HepG2 (cell line): ENCODE measurements at regions not wholly inside any gene's neighbourhood (a gene's known extent, or its start where the extent isn't known, plus 50 kb on each side); places are given as distances from the start of the nearest gene placed in this dataset.

Source experiments
- ATAC-seq: fragments of 200-7000 bp; cut with Tn5 transposase; 3 replicates; pipeline ENCODE4 v1.9.1; 2020; ENCODE audit warnings: mild to moderate bottlenecking, moderate library complexity
- BruUV-seq: library from RNA; stranded (reverse); fragments of 400-500 nt; replicated peaks from 2 replicates; lab custom pipeline; 2021; lab: Mats Ljungman, UMichigan
- CTCF ChIA-PET: fragments of 300-600 bp; formaldehyde crosslinking; extraction: SDS; loops from one replicate; lab custom pipeline; 2021; ENCODE audit warnings: low total read pairs, inconsistent platforms, low intra/inter-chr PET ratio; lab: Yijun Ruan, JAX
- POLR2A ChIA-PET: fragments of 350-600 bp; sonication (Branson Sonifier 250); formaldehyde crosslinking; loops from one replicate; lab custom pipeline; 2020; ENCODE audit warnings: antibody characterized with exemption, inconsistent platforms; lab: Yijun Ruan, JAX
- DNase-seq: peaks from one replicate; pipeline ENCODE4 v3.0.0-alpha.2; 2015; ENCODE audit warnings: low spot score
- FAIRE-seq: peaks from 3 replicates; lab custom pipeline; 2011; peaks lifted over from hg19 to GRCh38; lab: Jason Lieb, UNC
- H2AFZ ChIP-seq: one replicate; pipeline ENCODE4 v1.6.1; 2011; ENCODE audit warnings: low read length, inconsistent platforms
- H3K27ac ChIP-seq: fragments of 300-600 bp; 3 replicates; pipeline ENCODE4 v1.8.0; 2011; ENCODE audit warnings: mixed run types, mild to moderate bottlenecking, mixed read lengths, low read length, inconsistent platforms; ENCODE audit not compliant: insufficient read depth; ENCODE audit errors: extremely low read length
- H3K27me3 ChIP-seq, 2 experiments: fragments of 200-600 bp in 1 of 2; 2 replicates in 1 of 2; 3 replicates in 1 of 2; pipeline versions ENCODE4 v1.6.0 to v1.8.0; 2011; ENCODE audit warnings: low read length in 2 of 2, mild to moderate bottlenecking in 2 of 2, moderate library complexity in 2 of 2, inconsistent platforms in 1 of 2; ENCODE audit not compliant: insufficient read depth in 2 of 2, control insufficient read depth in 1 of 2
- H3K36me3 ChIP-seq, 2 experiments: fragments of 200-600 bp in 1 of 2; replicated peaks in 1 of 2; 2 replicates in 1 of 2; 3 replicates in 1 of 2; pipeline versions ENCODE4 v1.5.1 to v1.8.0; 2011; ENCODE audit warnings: low read length in 2 of 2, inconsistent platforms in 1 of 2; ENCODE audit not compliant: insufficient read depth in 2 of 2, control insufficient read depth in 1 of 2
- H3K4me1 ChIP-seq: 2 replicates; pipeline ENCODE4 v1.5.1; 2012; ENCODE audit warnings: low read length, inconsistent platforms; ENCODE audit not compliant: insufficient read depth
- H3K4me2 ChIP-seq: 2 replicates; pipeline ENCODE4 v1.6.0; 2011; ENCODE audit warnings: low read depth, low read length, inconsistent platforms
- H3K4me3 ChIP-seq, 3 experiments: fragments of 200-600 bp in 1 of 3; sonication (generic), shearing (Covaris generic) in 1 of 3; replicated peaks in 1 of 3; 2 replicates each; pipeline ENCODE4 v1.5.1; 2011 to 2016; ENCODE audit warnings: low read length in 3 of 3, inconsistent platforms in 2 of 3, low read depth in 2 of 3, mild to moderate bottlenecking in 2 of 3, control low read depth in 1 of 3, mixed read lengths in 1 of 3; ENCODE audit not compliant: insufficient read depth in 1 of 3
- H3K79me2 ChIP-seq: one replicate; pipeline ENCODE4 v1.6.1; 2011; ENCODE audit warnings: low read length, inconsistent platforms; ENCODE audit not compliant: insufficient read depth
- H3K9ac ChIP-seq: 2 replicates; pipeline ENCODE4 v1.6.0; 2011; ENCODE audit warnings: mild to moderate bottlenecking, low read depth, low read length, inconsistent platforms; ENCODE audit not compliant: insufficient read depth
- H3K9me3 ChIP-seq: 2 replicates; pipeline ENCODE4 v1.5.1; 2012; ENCODE audit warnings: mild to moderate bottlenecking, low read length
- H4K20me1 ChIP-seq: 2 replicates; pipeline ENCODE4 v1.6.0; 2011; ENCODE audit warnings: inconsistent platforms, mild to moderate bottlenecking, low read length, moderate library complexity; ENCODE audit not compliant: insufficient read depth
- ATRX ChIP-seq: sonication (generic); formaldehyde crosslinking; IDR thresholded peaks from 2 replicates; pipeline ENCODE4 v1.4.0; 2020; ENCODE audit warnings: missing genetic modification reagents, borderline replicate concordance
- WGBS: methylation state at CpG from one replicate; pipeline ENCODE4 v1.1.6; 2017; ENCODE audit warnings: low lambda C conversion rate; 5-methylcytosine and 5-hydroxymethylcytosine counted together
- in situ Hi-C: cut with HindIII; loops from 2 replicates; pipeline ENCODE4 v1.10.0; 2017; ENCODE audit warnings: low pct_unique_long_range_greater_than_20kb; ENCODE audit not compliant: extremely low pct_ligation_motif_present
- intact Hi-C: fragments of 100-400 bp; cut with micrococcal nuclease; formaldehyde crosslinking; loops from one replicate; pipeline ENCODE4 v1.10.0; 2022; ENCODE audit not compliant: unreplicated experiment
- TF ChIP-seq, protein P1 (sequence below): sonication (generic); formaldehyde crosslinking; IDR thresholded peaks from 2 replicates; pipeline ENCODE4 v1.5.0; 2020; ENCODE audit warnings: missing genetic modification reagents

DNA sequence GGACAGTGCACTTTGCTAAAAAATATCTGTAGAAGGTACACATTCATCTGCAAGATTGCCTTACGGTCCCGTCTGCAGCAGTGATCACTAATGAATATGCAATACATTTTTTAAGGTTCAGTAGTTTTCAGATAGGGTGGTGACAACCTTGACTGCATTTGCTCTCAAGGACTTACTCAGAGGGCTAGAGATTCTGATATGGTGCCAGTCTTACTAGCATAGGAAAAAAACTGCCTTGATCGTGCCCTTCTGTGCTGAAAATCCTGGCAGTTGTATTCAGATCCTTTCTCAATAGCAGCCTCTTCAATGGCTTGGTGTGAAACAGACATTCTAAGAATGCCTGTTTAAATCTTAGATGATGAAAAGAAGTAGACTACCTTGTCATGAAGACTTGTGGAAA lies 411.9 kb upstream of the CCDC54 start:
- no peak for DNase-seq
- TF ChIP-seq, protein P1, sequence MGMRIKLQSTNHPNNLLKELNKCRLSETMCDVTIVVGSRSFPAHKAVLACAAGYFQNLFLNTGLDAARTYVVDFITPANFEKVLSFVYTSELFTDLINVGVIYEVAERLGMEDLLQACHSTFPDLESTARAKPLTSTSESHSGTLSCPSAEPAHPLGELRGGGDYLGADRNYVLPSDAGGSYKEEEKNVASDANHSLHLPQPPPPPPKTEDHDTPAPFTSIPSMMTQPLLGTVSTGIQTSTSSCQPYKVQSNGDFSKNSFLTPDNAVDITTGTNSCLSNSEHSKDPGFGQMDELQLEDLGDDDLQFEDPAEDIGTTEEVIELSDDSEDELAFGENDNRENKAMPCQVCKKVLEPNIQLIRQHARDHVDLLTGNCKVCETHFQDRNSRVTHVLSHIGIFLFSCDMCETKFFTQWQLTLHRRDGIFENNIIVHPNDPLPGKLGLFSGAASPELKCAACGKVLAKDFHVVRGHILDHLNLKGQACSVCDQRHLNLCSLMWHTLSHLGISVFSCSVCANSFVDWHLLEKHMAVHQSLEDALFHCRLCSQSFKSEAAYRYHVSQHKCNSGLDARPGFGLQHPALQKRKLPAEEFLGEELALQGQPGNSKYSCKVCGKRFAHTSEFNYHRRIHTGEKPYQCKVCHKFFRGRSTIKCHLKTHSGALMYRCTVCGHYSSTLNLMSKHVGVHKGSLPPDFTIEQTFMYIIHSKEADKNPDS (CRISPR knock-in tag): no peak
- BruUV-seq: no TSS peak
- Histone ChIP-seq H4K20me1 (no peaks in the 10 kb centered on the region), H3K4me3 (no peak overlapping the region), H3K9ac (no peak overlapping the region), H3K9me3 (no peaks in the 10 kb centered on the region), H3K27ac (no peak overlapping the region), H3K36me3 (no peaks in the 10 kb centered on the region), H3K79me2 (no peaks in the 10 kb centered on the region), H3K4me1 (no peaks in the 10 kb centered on the region), H3K27me3 (no peaks in the 10 kb centered on the region), H3K4me2 (no peak overlapping the region), H2AFZ (no peak overlapping the region)
- 2% methylated on average over 3 of the region's 3 CpGs for WGBS
- intact Hi-C loops: no loop called here
- ATAC-seq: no peak
- FAIRE-seq: no peak
- in situ Hi-C loops: no loop called here
- POLR2A ChIA-PET: no interaction called here
- CTCF ChIA-PET: no interaction called here

- H3K4me2 ChIP-seq: no peak overlapping the region
- ATAC-seq (no peak), DNase-seq (no peak), FAIRE-seq (no peak)
- ChIA-PET POLR2A (no interaction called here), CTCF (no interaction called here)
- no peak overlapping the region for H3K9ac ChIP-seq
- no peaks in the 10 kb centered on the region for H3K79me2 ChIP-seq
- H3K4me1 ChIP-seq: no peaks in the 10 kb centered on the region
- H3K27me3 ChIP-seq: no peaks in the 10 kb centered on the region
- H3K4me3 ChIP-seq: no peak overlapping the region
- intact Hi-C loops: no loop called here
- H4K20me1 ChIP-seq: no peaks in the 10 kb centered on the region
- in situ Hi-C loops: no loop called here
- H3K27ac ChIP-seq: no peak overlapping the region
- H2AFZ ChIP-seq: no peak overlapping the region
- WGBS: 0% methylated on average over 4 of the region's 4 CpGs
- no TSS peak for BruUV-seq
- no peak for TF ChIP-seq ATRX (CRISPR knock-in tag)
- no peaks in the 10 kb centered on the region for H3K9me3 ChIP-seq
- H3K36me3 ChIP-seq: no peaks in the 10 kb centered on the region
These were observed 407.6 kb upstream of the CCDC54 start for GRCh38 chr3:106969596-106969995.
